Sigmoid colon (tissue), 6 donors: ENCODE measurements at regions not wholly inside any gene's neighbourhood (a gene's known extent, or its start where the extent isn't known, plus 50 kb on each side); places are given as distances from the start of the nearest gene placed in this dataset.

Experiments
- DNase-seq: peaks from one replicate; pipeline ENCODE4 v3.0.0-alpha.2; 2019
- H3K27ac ChIP-seq, 4 donors: fragments of 200-600 bp; sonication (generic); one replicate each; pipeline ENCODE4 v1.5.1; 2016 to 2019; ENCODE audit warnings: mild to moderate bottlenecking in 1 of 4
- H3K27me3 ChIP-seq, 3 donors: fragments of 200-600 bp; sonication (generic); one replicate each; pipeline ENCODE4 v1.5.1; 2019; ENCODE audit warnings: mild to moderate bottlenecking in 1 of 3
- H3K36me3 ChIP-seq, 4 donors: fragments of 200-600 bp; sonication (generic); one replicate each; pipeline ENCODE4 v1.5.1; 2016 to 2019
- H3K4me1 ChIP-seq, 4 donors: fragments of 200-600 bp; sonication (generic); one replicate each; pipeline ENCODE4 v1.5.1; 2017 to 2019
- H3K4me3 ChIP-seq, 4 donors: fragments of 200-600 bp; sonication (generic); one replicate each; pipeline ENCODE4 v1.5.1; 2017 to 2019; ENCODE audit warnings: mild to moderate bottlenecking in 2 of 4, moderate library complexity in 1 of 4
- H3K9me3 ChIP-seq, 4 donors: fragments of 200-600 bp in 3 of 4; sonication (generic) in 3 of 4; one replicate each; pipeline versions ENCODE4 v1.5.1 to v1.6.1; 2013 to 2019
- EP300 ChIP-seq, 4 donors: sonication (generic); formaldehyde crosslinking; IDR thresholded peaks; one replicate each; pipeline ENCODE4 v1.6.1; 2017; ENCODE audit warnings: antibody characterized with exemption in 4 of 4
- POLR2A ChIP-seq, 2 donors: fragments of 450-650 bp; IDR thresholded peaks; one replicate each; pipeline ENCODE4 v1.6.1; 2016; ENCODE audit warnings: antibody characterized with exemption in 2 of 2, mild to moderate bottlenecking in 2 of 2, moderate library complexity in 2 of 2
- POLR2AphosphoS5 ChIP-seq, 4 donors: sonication (generic); formaldehyde crosslinking; IDR thresholded peaks; one replicate each; pipeline ENCODE4 v1.6.1; 2017; ENCODE audit warnings: antibody characterized with exemption in 4 of 4
- WGBS, 2 donors: extraction: QIAGEN DNeasy Blood & Tissue Kit; methylation state at CpG; one replicate each; pipeline ENCODE4 v1.1.7; 2013; 5-methylcytosine and 5-hydroxymethylcytosine counted together
- intact Hi-C: fragments of 100-400 bp; cut with DNase I; formaldehyde crosslinking; loops from one replicate; pipeline ENCODE4 v1.15.1; 2023
- TF ChIP-seq, protein P1 (sequence below), 4 experiments: fragments of 450-650 bp in 3 of 4; fragments of 200-600 bp in 1 of 4; IDR thresholded peaks; one replicate each; pipeline ENCODE4 v1.5.1; 2016 to 2019; ENCODE audit warnings: antibody characterized with exemption in 4 of 4, mild to moderate bottlenecking in 3 of 4, moderate library complexity in 2 of 4
- donor health status: healthy with polysubstance abuse.
- donor health status: healthy.

DNA sequence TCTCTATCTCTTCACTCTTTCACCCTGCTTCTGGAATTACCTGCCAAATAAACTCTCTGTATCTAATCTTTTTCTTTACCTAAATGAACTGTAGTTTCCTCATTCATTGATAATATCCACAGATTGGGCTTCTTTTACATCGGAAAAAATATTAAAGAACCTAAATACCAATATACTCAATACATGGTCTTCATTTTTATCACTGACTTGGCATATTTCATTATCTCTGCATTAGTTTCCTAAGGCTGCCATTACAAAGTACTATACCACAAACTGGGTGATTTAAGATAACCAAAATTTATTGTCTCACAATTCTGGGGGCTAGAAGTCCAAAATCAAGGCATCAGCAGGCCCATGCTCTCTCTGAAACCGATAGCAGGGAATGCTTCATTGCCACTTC is 411.9 kb upstream of the SPTLC3 start:
- H3K36me3 ChIP-seq, result no peaks in the 10 kb centered on the region
- WGBS, 2 donors, result 68 to 88% methylated on average over 2 of the region's 2 CpGs
- no peak for DNase-seq
- H3K9me3 ChIP-seq, result no peaks in the 10 kb centered on the region
- H3K4me3 ChIP-seq, result no peak overlapping the region
- TF ChIP-seq POLR2AphosphoS5 (IDR thresholded peaks at IDR 0.05), result no peak
- peaks cover 0 to 26% (median 8%) of the 10 kb centered on the region in 4 donors for H3K4me1 ChIP-seq
- no peak overlapping the region for H3K27ac ChIP-seq
- no peaks in the 10 kb centered on the region for H3K27me3 ChIP-seq
- intact Hi-C loops, result no loop called here

DNA sequence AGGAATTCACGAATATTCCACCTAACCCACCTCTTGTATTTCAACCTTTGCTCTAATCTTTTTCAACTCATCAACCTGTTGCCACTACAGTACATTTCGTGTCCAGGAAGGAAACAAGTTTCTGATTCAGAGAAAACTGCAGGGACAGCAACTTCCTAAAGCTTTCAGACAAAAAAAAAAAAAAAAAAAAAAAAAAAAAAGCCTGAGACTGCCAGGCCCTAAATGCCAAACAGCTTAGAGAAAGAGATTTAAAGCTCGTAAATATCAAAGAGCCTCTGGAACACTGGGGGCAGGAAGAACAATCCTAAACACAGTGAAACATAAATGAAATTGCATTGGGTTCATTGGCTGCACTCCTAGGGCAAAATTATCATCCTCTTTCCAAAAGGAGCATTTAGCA is 411.2 kb upstream of the SPTLC3 start:
- TF ChIP-seq POLR2A (IDR thresholded peaks at IDR 0.05) (no peak), POLR2AphosphoS5 (IDR thresholded peaks at IDR 0.05) (no peak), EP300 (IDR thresholded peaks at IDR 0.05) (no peak)
- TF ChIP-seq, protein P1, sequence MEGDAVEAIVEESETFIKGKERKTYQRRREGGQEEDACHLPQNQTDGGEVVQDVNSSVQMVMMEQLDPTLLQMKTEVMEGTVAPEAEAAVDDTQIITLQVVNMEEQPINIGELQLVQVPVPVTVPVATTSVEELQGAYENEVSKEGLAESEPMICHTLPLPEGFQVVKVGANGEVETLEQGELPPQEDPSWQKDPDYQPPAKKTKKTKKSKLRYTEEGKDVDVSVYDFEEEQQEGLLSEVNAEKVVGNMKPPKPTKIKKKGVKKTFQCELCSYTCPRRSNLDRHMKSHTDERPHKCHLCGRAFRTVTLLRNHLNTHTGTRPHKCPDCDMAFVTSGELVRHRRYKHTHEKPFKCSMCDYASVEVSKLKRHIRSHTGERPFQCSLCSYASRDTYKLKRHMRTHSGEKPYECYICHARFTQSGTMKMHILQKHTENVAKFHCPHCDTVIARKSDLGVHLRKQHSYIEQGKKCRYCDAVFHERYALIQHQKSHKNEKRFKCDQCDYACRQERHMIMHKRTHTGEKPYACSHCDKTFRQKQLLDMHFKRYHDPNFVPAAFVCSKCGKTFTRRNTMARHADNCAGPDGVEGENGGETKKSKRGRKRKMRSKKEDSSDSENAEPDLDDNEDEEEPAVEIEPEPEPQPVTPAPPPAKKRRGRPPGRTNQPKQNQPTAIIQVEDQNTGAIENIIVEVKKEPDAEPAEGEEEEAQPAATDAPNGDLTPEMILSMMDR (IDR thresholded peaks at IDR 0.05), result no peak
- Histone ChIP-seq H3K9me3 (no peaks in the 10 kb centered on the region), H3K4me3 (no peak overlapping the region), H3K27me3 (no peaks in the 10 kb centered on the region), H3K4me1 (peaks cover 0 to 26% (median 8%) of the 10 kb centered on the region in 4 donors), H3K27ac (no peak overlapping the region), H3K36me3 (no peaks in the 10 kb centered on the region)
- WGBS, 2 donors, result 26 to 38% methylated on average over 3 of the region's 3 CpGs
- DNase-seq, result no peak
- intact Hi-C loops, result no loop called here

- H3K4me3 ChIP-seq, result no peak overlapping the region
- H3K9me3 ChIP-seq, result no peaks in the 10 kb centered on the region
- peaks cover 0 to 24% (median 8%) of the 10 kb centered on the region in 4 donors for H3K4me1 ChIP-seq
- 86% methylated on average over 3 of the region's 3 CpGs for WGBS, 2 donors
- no peak for DNase-seq
- TF ChIP-seq POLR2A (IDR thresholded peaks at IDR 0.05), result no peak
- TF ChIP-seq, protein P1 (IDR thresholded peaks at IDR 0.05), result no peak
- TF ChIP-seq POLR2AphosphoS5 (IDR thresholded peaks at IDR 0.05), result no peak
- TF ChIP-seq EP300 (IDR thresholded peaks at IDR 0.05), result no peak
- H3K27me3 ChIP-seq, result no peaks in the 10 kb centered on the region
- no peaks in the 10 kb centered on the region for H3K36me3 ChIP-seq
- no peak overlapping the region for H3K27ac ChIP-seq
- intact Hi-C loops, result no loop called here
Observed at GRCh38 chr20:12598894-12599293, 409.9 kb upstream of the SPTLC3 start.

- intact Hi-C loops, result no loop called here
- H3K4me3 ChIP-seq, result no peak overlapping the region
- H3K27ac ChIP-seq, result no peak overlapping the region
- H3K27me3 ChIP-seq, result no peaks in the 10 kb centered on the region
- H3K36me3 ChIP-seq, result no peaks in the 10 kb centered on the region
- no peak for DNase-seq
- H3K4me1 ChIP-seq, result peaks cover 0 to 21% (median 8%) of the 10 kb centered on the region in 4 donors
- no peaks in the 10 kb centered on the region for H3K9me3 ChIP-seq
- TF ChIP-seq POLR2A (IDR thresholded peaks at IDR 0.05) (no peak), EP300 (IDR thresholded peaks at IDR 0.05) (no peak), POLR2AphosphoS5 (IDR thresholded peaks at IDR 0.05) (no peak)
- TF ChIP-seq, protein P1 (IDR thresholded peaks at IDR 0.05), result no peak
Observed at GRCh38 chr20:12599494-12599893, 409.3 kb upstream of the SPTLC3 start.

DNA sequence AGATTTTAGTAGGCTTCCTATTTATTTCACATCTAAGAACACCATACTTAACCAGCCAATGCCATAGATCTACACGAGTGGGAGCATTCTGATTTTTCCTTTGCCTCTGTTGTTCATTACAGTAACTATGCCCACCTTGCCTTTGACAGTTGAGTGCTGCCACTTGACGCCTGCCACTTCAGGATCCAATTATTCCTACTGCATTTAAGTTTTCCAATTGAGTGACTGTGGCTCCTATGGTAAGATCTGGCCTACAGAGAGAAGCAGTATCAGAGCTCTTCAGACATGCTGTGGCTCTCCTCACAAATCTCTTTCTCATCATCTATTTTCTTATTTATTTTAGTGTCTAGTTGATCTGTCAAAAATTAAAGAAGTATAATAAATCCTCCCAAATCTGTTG is 403.0 kb upstream of the SPTLC3 start:
- Histone ChIP-seq H3K27ac (no peak overlapping the region), H3K36me3 (no peaks in the 10 kb centered on the region), H3K27me3 (no peaks in the 10 kb centered on the region), H3K9me3 (no peaks in the 10 kb centered on the region), H3K4me3 (no peak overlapping the region), H3K4me1 (no peaks in the 10 kb centered on the region)
- WGBS, 2 donors, result 85 to 88% methylated on average over 2 of the region's 2 CpGs
- DNase-seq, result no peak
- intact Hi-C loops, result no loop called here
- TF ChIP-seq POLR2A (IDR thresholded peaks at IDR 0.05) (no peak), EP300 (IDR thresholded peaks at IDR 0.05) (no peak), POLR2AphosphoS5 (IDR thresholded peaks at IDR 0.05) (no peak)
- TF ChIP-seq, protein P1 (IDR thresholded peaks at IDR 0.05), result no peak
